GM21367 (cell line): ENCODE measurements at regions not wholly inside any gene's neighbourhood (a gene's known extent, or its start where the extent isn't known, plus 50 kb on each side); places are given as distances from the start of the nearest gene placed in this dataset.
"Not testable (repeated sequence)": the region's sequence is repeated elsewhere in the genome, so short reads cannot be mapped to it uniquely, and the experiment has no call there.

Source experiments
- ATAC-seq: cut with Tn5 transposase; IDR thresholded peaks from one replicate; pipeline ENCODE4 v1.9.1; 2021; ENCODE audit not compliant: unreplicated experiment

GRCh38 chr2:138365581-138365980 lies 136.0 kb upstream of the SPOPL start:
- no peak for ATAC-seq

- no peak for ATAC-seq
These were observed 131.7 kb upstream of the SPOPL start for GRCh38 chr2:138369856-138370255.

GRCh38 chr2:138373993-138374408 lies 127.6 kb upstream of the SPOPL start:
- ATAC-seq, result no peak

- ATAC-seq, result no peak
These were observed 120.2 kb upstream of the SPOPL start for GRCh38 chr2:138381373-138381772.

GRCh38 chr2:138382672-138383071 lies 118.9 kb upstream of the SPOPL start:
- ATAC-seq, result no peak

- ATAC-seq, result not testable (repeated sequence)
These were observed 115.4 kb upstream of the SPOPL start for GRCh38 chr2:138386191-138386590.

GRCh38 chr2:138389063-138389462 lies 112.5 kb upstream of the SPOPL start:
- ATAC-seq, result no peak

- ATAC-seq, result no peak
These were observed 111.1 kb upstream of the SPOPL start for GRCh38 chr2:138390316-138390945.

GRCh38 chr2:138391946-138392345 lies 109.6 kb upstream of the SPOPL start:
- ATAC-seq, result no peak

- ATAC-seq, result no peak
These were observed 105.8 kb upstream of the SPOPL start for GRCh38 chr2:138395565-138396306.

- no peak for ATAC-seq
These were observed 104.7 kb upstream of the SPOPL start for GRCh38 chr2:138396843-138397242.

GRCh38 chr2:138403431-138403927 lies 98.1 kb upstream of the SPOPL start:
- ATAC-seq, result no peak

GRCh38 chr2:138414014-138414413 lies 87.6 kb upstream of the SPOPL start:
- no peak for ATAC-seq

GRCh38 chr2:138415985-138416384 lies 85.6 kb upstream of the SPOPL start:
- no peak for ATAC-seq

- ATAC-seq, result no peak
These were observed 83.1 kb upstream of the SPOPL start for GRCh38 chr2:138418453-138418852.

GRCh38 chr2:138421315-138421970 lies 80.1 kb upstream of the SPOPL start:
- ATAC-seq, result no peak

GRCh38 chr2:138421971-138422335 lies 79.6 kb upstream of the SPOPL start:
- no peak for ATAC-seq

GRCh38 chr2:138423198-138423597 lies 78.4 kb upstream of the SPOPL start:
- ATAC-seq, result no peak

- ATAC-seq, result no peak
These were observed 77.8 kb upstream of the SPOPL start for GRCh38 chr2:138423745-138424144.

GRCh38 chr2:138424436-138425140 lies 77.0 kb upstream of the SPOPL start:
- no peak for ATAC-seq

GRCh38 chr2:138426116-138426515 lies 75.5 kb upstream of the SPOPL start:
- not testable (repeated sequence) for ATAC-seq
